ENCODE measurements at regions not wholly inside any gene's neighbourhood (a gene's known extent, or its start where the extent isn't known, plus 50 kb on each side); places are given as distances from the start of the nearest gene placed in this dataset.

GRCh38 chr1:9456833-9457232 is 82.4 kb upstream of the SLC25A33 start:
- intact Hi-C loops (cut with micrococcal nuclease; ENCODE audit: unreplicated experiment) = loop anchor here (10.0 kb wide), 1 partner anchor 82 kb away; no protein-coding TSS in a partner anchor
- Histone ChIP-seq H3K9me3 (ENCODE audit: control insufficient read depth, insufficient read depth, low read depth, low read length) (no peaks in the 10 kb centered on the region), H3K27ac (ENCODE audit: low read length) (peak overlapping the region; percentile 14; the same call in 1 of the 2 replicates), H3K36me3 (ENCODE audit: control insufficient read depth, insufficient read depth, low read length) (no peaks in the 10 kb centered on the region), H3K4me1 (ENCODE audit: control insufficient read depth, insufficient read depth, low read length) (peaks cover 13% of the 10 kb centered on the region), H3K4me3 (ENCODE audit: low read depth in 2 of 2, low read length in 2 of 2) (no peak overlapping the region), H3K27me3 (ENCODE audit: control insufficient read depth, insufficient read depth, low read length) (no peaks in the 10 kb centered on the region)
- BruUV-seq (replicated peaks) = no TSS peak
- no peak for DNase-seq (ENCODE audit: low read depth, low spot score)
- no peak for ATAC-seq
- in situ Hi-C loops (cut with HindIII; ENCODE audit: low pct_unique_long_range_greater_than_20kb, low sequenced_read_pairs) = no loop called here
- POLR2A ChIA-PET = no interaction called here
- CTCF ChIA-PET = interaction anchor here (0.7 to 1.5 kb wide), 2 partner anchors 15 to 190 kb away, joined by 3 to 5 read pairs; no protein-coding TSS in a partner anchor
- TF ChIP-seq TCF7L2 (IDR thresholded peaks at IDR 0.05; ENCODE audit: low read depth, low read length) = no peak
- no peak for TF ChIP-seq CTCF (IDR thresholded peaks at IDR 0.05)
- TF ChIP-seq SIN3A (IDR thresholded peaks at IDR 0.05; ENCODE audit: borderline replicate concordance, insufficient read depth, low read depth, low read length) = no peak
- no peak for TF ChIP-seq POLR2AphosphoS5 (IDR thresholded peaks at IDR 0.05; ENCODE audit: low read depth, low read length)
- TF ChIP-seq, protein P1, sequence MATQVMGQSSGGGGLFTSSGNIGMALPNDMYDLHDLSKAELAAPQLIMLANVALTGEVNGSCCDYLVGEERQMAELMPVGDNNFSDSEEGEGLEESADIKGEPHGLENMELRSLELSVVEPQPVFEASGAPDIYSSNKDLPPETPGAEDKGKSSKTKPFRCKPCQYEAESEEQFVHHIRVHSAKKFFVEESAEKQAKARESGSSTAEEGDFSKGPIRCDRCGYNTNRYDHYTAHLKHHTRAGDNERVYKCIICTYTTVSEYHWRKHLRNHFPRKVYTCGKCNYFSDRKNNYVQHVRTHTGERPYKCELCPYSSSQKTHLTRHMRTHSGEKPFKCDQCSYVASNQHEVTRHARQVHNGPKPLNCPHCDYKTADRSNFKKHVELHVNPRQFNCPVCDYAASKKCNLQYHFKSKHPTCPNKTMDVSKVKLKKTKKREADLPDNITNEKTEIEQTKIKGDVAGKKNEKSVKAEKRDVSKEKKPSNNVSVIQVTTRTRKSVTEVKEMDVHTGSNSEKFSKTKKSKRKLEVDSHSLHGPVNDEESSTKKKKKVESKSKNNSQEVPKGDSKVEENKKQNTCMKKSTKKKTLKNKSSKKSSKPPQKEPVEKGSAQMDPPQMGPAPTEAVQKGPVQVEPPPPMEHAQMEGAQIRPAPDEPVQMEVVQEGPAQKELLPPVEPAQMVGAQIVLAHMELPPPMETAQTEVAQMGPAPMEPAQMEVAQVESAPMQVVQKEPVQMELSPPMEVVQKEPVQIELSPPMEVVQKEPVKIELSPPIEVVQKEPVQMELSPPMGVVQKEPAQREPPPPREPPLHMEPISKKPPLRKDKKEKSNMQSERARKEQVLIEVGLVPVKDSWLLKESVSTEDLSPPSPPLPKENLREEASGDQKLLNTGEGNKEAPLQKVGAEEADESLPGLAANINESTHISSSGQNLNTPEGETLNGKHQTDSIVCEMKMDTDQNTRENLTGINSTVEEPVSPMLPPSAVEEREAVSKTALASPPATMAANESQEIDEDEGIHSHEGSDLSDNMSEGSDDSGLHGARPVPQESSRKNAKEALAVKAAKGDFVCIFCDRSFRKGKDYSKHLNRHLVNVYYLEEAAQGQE (IDR thresholded peaks at IDR 0.05; ENCODE audit: insufficient read depth in 1 of 2, low read depth in 2 of 2, low read length in 1 of 2) = no peak

- in situ Hi-C loops (cut with HindIII; ENCODE audit: low pct_unique_long_range_greater_than_20kb, low sequenced_read_pairs) = no loop called here
- intact Hi-C loops (cut with micrococcal nuclease; ENCODE audit: unreplicated experiment) = loop anchor here (10.0 kb wide), 1 partner anchor 85 kb away; no protein-coding TSS in a partner anchor
- DNase-seq (ENCODE audit: low read depth, low spot score) (no peak), ATAC-seq (no peak)
- Histone ChIP-seq H3K36me3 (ENCODE audit: control insufficient read depth, insufficient read depth, low read length) (no peaks in the 10 kb centered on the region), H3K27me3 (ENCODE audit: control insufficient read depth, insufficient read depth, low read length) (no peaks in the 10 kb centered on the region), H3K4me1 (ENCODE audit: control insufficient read depth, insufficient read depth, low read length) (no peaks in the 10 kb centered on the region), H3K27ac (ENCODE audit: low read length) (no peak overlapping the region), H3K9me3 (ENCODE audit: control insufficient read depth, insufficient read depth, low read depth, low read length) (no peaks in the 10 kb centered on the region), H3K4me3 (ENCODE audit: low read depth in 2 of 2, low read length in 2 of 2) (no peak overlapping the region)
- TF ChIP-seq TCF7L2 (IDR thresholded peaks at IDR 0.05; ENCODE audit: low read depth, low read length) (no peak), CTCF (IDR thresholded peaks at IDR 0.05) (no peak), POLR2AphosphoS5 (IDR thresholded peaks at IDR 0.05; ENCODE audit: low read depth, low read length) (no peak)
- BruUV-seq (replicated peaks) = no TSS peak
- ChIA-PET CTCF (no interaction called here), POLR2A (interaction anchor here (0.5 kb wide), 1 partner anchor 78 kb away, joined by 4 read pairs; no protein-coding TSS in a partner anchor)
Measured at GRCh38 chr1:9459816-9460407, 79.4 kb upstream of the SLC25A33 start.
